Astrocyte (in vitro differentiated cells and primary cell): ENCODE measurements at regions not wholly inside any gene's neighbourhood (a gene's known extent, or its start where the extent isn't known, plus 50 kb on each side); places are given as distances from the start of the nearest gene placed in this dataset.
"Not testable (repeated sequence)": the region's sequence is repeated elsewhere in the genome, so short reads cannot be mapped to it uniquely, and the experiment has no call there.

Experiments used
- DNase-seq: peaks from one replicate; pipeline ENCODE4 v3.0.0-alpha.2; 2010; ENCODE audit warnings: low read depth
- FAIRE-seq: peaks from 2 replicates; lab custom pipeline; 2011; peaks lifted over from hg19 to GRCh38; lab: Jason Lieb, UNC
- H2AFZ ChIP-seq: 2 replicates; pipeline ENCODE4 v1.6.0; 2012; ENCODE audit warnings: low read depth, low read length, inconsistent platforms
- H3K27ac ChIP-seq: 2 replicates; pipeline ENCODE4 v1.5.1; 2011; ENCODE audit warnings: low read depth, low read length, inconsistent platforms
- H3K27me3 ChIP-seq: 2 replicates; pipeline ENCODE4 v1.6.0; 2011; ENCODE audit warnings: low read length, inconsistent platforms; ENCODE audit not compliant: insufficient read depth
- H3K36me3 ChIP-seq: 2 replicates; pipeline ENCODE4 v1.5.1; 2011; ENCODE audit warnings: low read length, inconsistent platforms; ENCODE audit not compliant: insufficient read depth
- H3K4me1 ChIP-seq: 2 replicates; pipeline ENCODE4 v1.5.1; 2011; ENCODE audit warnings: low read length, inconsistent platforms; ENCODE audit not compliant: insufficient read depth
- H3K4me2 ChIP-seq: 2 replicates; pipeline ENCODE4 v1.6.0; 2012; ENCODE audit warnings: low read length, inconsistent platforms
- H3K4me3 ChIP-seq: 2 replicates; pipeline ENCODE4 v1.5.1; 2011; ENCODE audit warnings: low read depth, mild to moderate bottlenecking, low read length, inconsistent platforms; ENCODE audit not compliant: insufficient read depth
- H3K79me2 ChIP-seq: 2 replicates; pipeline ENCODE4 v1.6.0; 2012; ENCODE audit warnings: mild to moderate bottlenecking, low read length, inconsistent platforms; ENCODE audit not compliant: insufficient read depth
- H3K9ac ChIP-seq: 2 replicates; pipeline ENCODE4 v1.6.0; 2012; ENCODE audit warnings: mild to moderate bottlenecking, low read length, inconsistent platforms
- H3K9me3 ChIP-seq: 2 replicates; pipeline ENCODE4 v1.5.1; 2012; ENCODE audit warnings: low read depth, mild to moderate bottlenecking, low read length, inconsistent platforms; ENCODE audit not compliant: insufficient read depth
- H4K20me1 ChIP-seq: 2 replicates; pipeline ENCODE4 v1.6.0; 2012; ENCODE audit warnings: low read length, inconsistent platforms; ENCODE audit not compliant: insufficient read depth
- H3K27ac Mint-ChIP-seq: one replicate; pipeline ENCODE4 v1.8.0; 2021; ENCODE audit warnings: mild to moderate bottlenecking, mixed read lengths; ENCODE audit not compliant: unreplicated experiment
- H3K27me3 Mint-ChIP-seq: one replicate; pipeline ENCODE4 v1.8.0; 2021; ENCODE audit warnings: low read depth, mixed read lengths; ENCODE audit not compliant: unreplicated experiment
- H3K36me3 Mint-ChIP-seq: one replicate; pipeline ENCODE4 v1.8.0; 2021; ENCODE audit warnings: low read depth, mixed read lengths; ENCODE audit not compliant: unreplicated experiment
- H3K4me1 Mint-ChIP-seq: one replicate; pipeline ENCODE4 v1.8.0; 2021; ENCODE audit warnings: low read depth, mixed read lengths; ENCODE audit not compliant: unreplicated experiment
- H3K4me3 Mint-ChIP-seq: one replicate; pipeline ENCODE4 v1.8.0; 2021; ENCODE audit warnings: mild to moderate bottlenecking, moderate library complexity, mixed read lengths; ENCODE audit not compliant: unreplicated experiment
- H3K9me3 Mint-ChIP-seq: one replicate; pipeline ENCODE4 v1.8.0; 2021; ENCODE audit warnings: mild to moderate bottlenecking, mixed read lengths; ENCODE audit not compliant: unreplicated experiment
- CTCF ChIP-seq: IDR thresholded peaks from 2 replicates; pipeline ENCODE4 v1.5.1; 2011; ENCODE audit warnings: low read depth, mild to moderate bottlenecking, inconsistent platforms, low read length, moderate library complexity; ENCODE audit not compliant: insufficient read depth
- EZH2 ChIP-seq: IDR thresholded peaks from 2 replicates; pipeline ENCODE4 v1.6.1; 2012; ENCODE audit warnings: mild to moderate bottlenecking, low read length, inconsistent platforms; ENCODE audit not compliant: insufficient read depth

- H3K27me3 Mint-ChIP-seq, result no peaks in the 10 kb centered on the region
- H3K9me3 Mint-ChIP-seq, result no peaks in the 10 kb centered on the region
- Histone ChIP-seq H3K36me3 (no peaks in the 10 kb centered on the region), H3K27ac (no peak overlapping the region), H2AFZ (no peak overlapping the region), H3K9ac (no peak overlapping the region), H3K27me3 (no peaks in the 10 kb centered on the region), H3K9me3 (no peaks in the 10 kb centered on the region), H3K4me3 (no peak overlapping the region), H4K20me1 (no peaks in the 10 kb centered on the region), H3K4me1 (no peaks in the 10 kb centered on the region), H3K79me2 (no peaks in the 10 kb centered on the region), H3K4me2 (no peak overlapping the region)
- DNase-seq (no peak), FAIRE-seq (no peak)
- no peak overlapping the region for H3K27ac Mint-ChIP-seq
- H3K4me3 Mint-ChIP-seq, result no peak overlapping the region
- H3K4me1 Mint-ChIP-seq, result no peaks in the 10 kb centered on the region
- no peak for TF ChIP-seq CTCF
- TF ChIP-seq EZH2, result no peak
- H3K36me3 Mint-ChIP-seq, result no peaks in the 10 kb centered on the region
These were observed 377.2 kb upstream of the GOT2 start for GRCh38 chr16:59111280-59111679.

- FAIRE-seq (no peak), DNase-seq (no peak)
- Histone ChIP-seq H3K9ac (no peak overlapping the region), H3K9me3 (no peaks in the 10 kb centered on the region), H3K27me3 (no peaks in the 10 kb centered on the region), H3K27ac (no peak overlapping the region), H3K79me2 (no peaks in the 10 kb centered on the region), H3K36me3 (no peaks in the 10 kb centered on the region), H3K4me1 (no peaks in the 10 kb centered on the region), H2AFZ (no peak overlapping the region), H3K4me3 (no peak overlapping the region), H4K20me1 (no peaks in the 10 kb centered on the region), H3K4me2 (no peak overlapping the region)
- Mint-ChIP-seq H3K9me3 (no peaks in the 10 kb centered on the region), H3K4me1 (no peaks in the 10 kb centered on the region), H3K27me3 (no peaks in the 10 kb centered on the region), H3K27ac (no peak overlapping the region), H3K36me3 (no peaks in the 10 kb centered on the region), H3K4me3 (no peak overlapping the region)
- TF ChIP-seq EZH2, result no peak
These were observed 374.3 kb upstream of the GOT2 start for GRCh38 chr16:59108374-59108773.

GRCh38 chr16:59096682-59097081 lies 362.6 kb upstream of the GOT2 start:
- not testable (repeated sequence) for H2AFZ ChIP-seq, H4K20me1 ChIP-seq, H3K4me3 Mint-ChIP-seq, H3K9ac ChIP-seq, H3K4me3 ChIP-seq, H3K9me3 ChIP-seq, H3K27ac Mint-ChIP-seq, H3K36me3 ChIP-seq, H3K4me1 Mint-ChIP-seq, H3K4me1 ChIP-seq, H3K27me3 ChIP-seq, H3K9me3 Mint-ChIP-seq, FAIRE-seq, H3K4me2 ChIP-seq, H3K27ac ChIP-seq, H3K79me2 ChIP-seq, H3K27me3 Mint-ChIP-seq, H3K36me3 Mint-ChIP-seq, DNase-seq

GRCh38 chr16:59090541-59090940 lies 356.4 kb upstream of the GOT2 start:
- H3K4me1 ChIP-seq, result no peaks in the 10 kb centered on the region
- TF ChIP-seq EZH2 (no peak), CTCF (no peak)
- H4K20me1 ChIP-seq, result no peaks in the 10 kb centered on the region
- Mint-ChIP-seq H3K27me3 (no peaks in the 10 kb centered on the region), H3K4me3 (no peak overlapping the region), H3K9me3 (no peaks in the 10 kb centered on the region), H3K27ac (no peak overlapping the region), H3K4me1 (no peaks in the 10 kb centered on the region), H3K36me3 (no peaks in the 10 kb centered on the region)
- H3K9me3 ChIP-seq, result no peaks in the 10 kb centered on the region
- H3K36me3 ChIP-seq, result no peaks in the 10 kb centered on the region
- no peak overlapping the region for H3K4me2 ChIP-seq
- H3K27ac ChIP-seq, result no peak overlapping the region
- no peak overlapping the region for H3K4me3 ChIP-seq
- H3K27me3 ChIP-seq, result no peaks in the 10 kb centered on the region
- no peak for DNase-seq
- no peak for FAIRE-seq
- no peak overlapping the region for H3K9ac ChIP-seq
- no peak overlapping the region for H2AFZ ChIP-seq
- no peaks in the 10 kb centered on the region for H3K79me2 ChIP-seq
